ENCODE measurements at regions not wholly inside any gene's neighbourhood (a gene's known extent, or its start where the extent isn't known, plus 50 kb on each side); places are given as distances from the start of the nearest gene placed in this dataset.
"Not testable (repeated sequence)": the region's sequence is repeated elsewhere in the genome, so short reads cannot be mapped to it uniquely, and the experiment has no call there.

DNA sequence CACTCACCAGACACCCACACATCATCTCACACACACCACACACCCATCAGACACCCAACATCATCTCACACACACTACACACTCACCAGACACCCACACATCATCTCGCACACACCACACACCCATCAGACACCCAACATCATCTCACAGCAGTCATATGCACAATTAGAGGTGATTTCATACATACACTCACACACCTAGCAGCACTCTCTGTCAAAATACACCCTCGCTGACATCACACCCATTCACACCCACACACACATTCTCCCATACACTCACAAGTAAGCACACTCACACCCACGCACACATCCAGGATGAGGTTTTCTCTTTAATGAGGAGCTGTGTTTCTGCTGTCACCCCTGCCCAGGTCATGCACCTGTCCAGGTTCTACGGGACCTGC lies 4368.2 kb upstream of the TPTE start:
- TF ChIP-seq, protein P1, sequence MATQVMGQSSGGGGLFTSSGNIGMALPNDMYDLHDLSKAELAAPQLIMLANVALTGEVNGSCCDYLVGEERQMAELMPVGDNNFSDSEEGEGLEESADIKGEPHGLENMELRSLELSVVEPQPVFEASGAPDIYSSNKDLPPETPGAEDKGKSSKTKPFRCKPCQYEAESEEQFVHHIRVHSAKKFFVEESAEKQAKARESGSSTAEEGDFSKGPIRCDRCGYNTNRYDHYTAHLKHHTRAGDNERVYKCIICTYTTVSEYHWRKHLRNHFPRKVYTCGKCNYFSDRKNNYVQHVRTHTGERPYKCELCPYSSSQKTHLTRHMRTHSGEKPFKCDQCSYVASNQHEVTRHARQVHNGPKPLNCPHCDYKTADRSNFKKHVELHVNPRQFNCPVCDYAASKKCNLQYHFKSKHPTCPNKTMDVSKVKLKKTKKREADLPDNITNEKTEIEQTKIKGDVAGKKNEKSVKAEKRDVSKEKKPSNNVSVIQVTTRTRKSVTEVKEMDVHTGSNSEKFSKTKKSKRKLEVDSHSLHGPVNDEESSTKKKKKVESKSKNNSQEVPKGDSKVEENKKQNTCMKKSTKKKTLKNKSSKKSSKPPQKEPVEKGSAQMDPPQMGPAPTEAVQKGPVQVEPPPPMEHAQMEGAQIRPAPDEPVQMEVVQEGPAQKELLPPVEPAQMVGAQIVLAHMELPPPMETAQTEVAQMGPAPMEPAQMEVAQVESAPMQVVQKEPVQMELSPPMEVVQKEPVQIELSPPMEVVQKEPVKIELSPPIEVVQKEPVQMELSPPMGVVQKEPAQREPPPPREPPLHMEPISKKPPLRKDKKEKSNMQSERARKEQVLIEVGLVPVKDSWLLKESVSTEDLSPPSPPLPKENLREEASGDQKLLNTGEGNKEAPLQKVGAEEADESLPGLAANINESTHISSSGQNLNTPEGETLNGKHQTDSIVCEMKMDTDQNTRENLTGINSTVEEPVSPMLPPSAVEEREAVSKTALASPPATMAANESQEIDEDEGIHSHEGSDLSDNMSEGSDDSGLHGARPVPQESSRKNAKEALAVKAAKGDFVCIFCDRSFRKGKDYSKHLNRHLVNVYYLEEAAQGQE (IDR thresholded peaks at IDR 0.05; ENCODE audit: insufficient replicate concordance, low read depth), result not testable (repeated sequence)
- TF ChIP-seq POLR2AphosphoS5 (IDR thresholded peaks at IDR 0.05; ENCODE audit: low read depth); SPI1 (IDR thresholded peaks at IDR 0.05; ENCODE audit: borderline replicate concordance, low read depth); GABPA (IDR thresholded peaks at IDR 0.05; ENCODE audit: low read depth): not testable (repeated sequence)
- TF ChIP-seq, protein P2, sequence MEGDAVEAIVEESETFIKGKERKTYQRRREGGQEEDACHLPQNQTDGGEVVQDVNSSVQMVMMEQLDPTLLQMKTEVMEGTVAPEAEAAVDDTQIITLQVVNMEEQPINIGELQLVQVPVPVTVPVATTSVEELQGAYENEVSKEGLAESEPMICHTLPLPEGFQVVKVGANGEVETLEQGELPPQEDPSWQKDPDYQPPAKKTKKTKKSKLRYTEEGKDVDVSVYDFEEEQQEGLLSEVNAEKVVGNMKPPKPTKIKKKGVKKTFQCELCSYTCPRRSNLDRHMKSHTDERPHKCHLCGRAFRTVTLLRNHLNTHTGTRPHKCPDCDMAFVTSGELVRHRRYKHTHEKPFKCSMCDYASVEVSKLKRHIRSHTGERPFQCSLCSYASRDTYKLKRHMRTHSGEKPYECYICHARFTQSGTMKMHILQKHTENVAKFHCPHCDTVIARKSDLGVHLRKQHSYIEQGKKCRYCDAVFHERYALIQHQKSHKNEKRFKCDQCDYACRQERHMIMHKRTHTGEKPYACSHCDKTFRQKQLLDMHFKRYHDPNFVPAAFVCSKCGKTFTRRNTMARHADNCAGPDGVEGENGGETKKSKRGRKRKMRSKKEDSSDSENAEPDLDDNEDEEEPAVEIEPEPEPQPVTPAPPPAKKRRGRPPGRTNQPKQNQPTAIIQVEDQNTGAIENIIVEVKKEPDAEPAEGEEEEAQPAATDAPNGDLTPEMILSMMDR (IDR thresholded peaks at IDR 0.05; ENCODE audit: insufficient read depth, low read length), result not testable (repeated sequence)
